ENCODE measurements at regions not wholly inside any gene's neighbourhood (a gene's known extent, or its start where the extent isn't known, plus 50 kb on each side); places are given as distances from the start of the nearest gene placed in this dataset.
"Not testable (repeated sequence)": the region's sequence is repeated elsewhere in the genome, so short reads cannot be mapped to it uniquely, and the experiment has no call there.

GRCh38 chr9:7490317-7491108 is 309.1 kb downstream of the DMAC1 start:
- H3K4me3 ChIP-seq: no peak overlapping the region
- H3K36me3 ChIP-seq: no peaks in the 10 kb centered on the region
- no peak for TF ChIP-seq CTCF (IDR thresholded peaks at IDR 0.05; ENCODE audit: low read depth, low read length)
- H3K27me3 ChIP-seq: no peaks in the 10 kb centered on the region
- no peak for DNase-seq (ENCODE audit: low read depth in 1 of 2, low spot score in 1 of 2)
- no peaks in the 10 kb centered on the region for H3K9me3 ChIP-seq (ENCODE audit: low read depth)
- no peak overlapping the region for H3K27ac ChIP-seq
- no peaks in the 10 kb centered on the region for H3K4me1 ChIP-seq (ENCODE audit: low read depth)

DNA sequence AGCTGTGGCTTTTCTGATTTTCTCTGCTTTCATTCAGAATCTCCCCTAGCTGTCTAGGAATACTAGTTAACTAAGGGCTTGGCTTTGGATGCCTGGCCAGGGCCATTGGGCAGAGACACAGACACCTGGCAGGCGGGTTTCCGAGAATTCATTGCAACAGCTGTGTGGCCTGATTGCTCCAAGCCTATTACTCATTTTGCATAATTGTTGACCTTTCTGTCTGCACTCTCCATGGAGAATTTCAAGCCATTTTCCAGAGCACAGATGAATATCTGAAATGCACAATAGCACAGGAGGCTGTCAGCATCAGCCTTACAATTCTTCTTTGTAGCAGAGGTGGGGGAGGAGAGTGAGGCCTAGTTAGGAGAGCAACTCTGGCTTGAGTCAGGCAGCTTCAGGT is 310.5 kb downstream of the DMAC1 start:
- no peak for TF ChIP-seq CTCF (IDR thresholded peaks at IDR 0.05; ENCODE audit: low read depth, low read length)
- DNase-seq (ENCODE audit: low read depth in 1 of 2, low spot score in 1 of 2): peak in 1 of 2 donors; percentile 16
- Histone ChIP-seq H3K36me3 (no peaks in the 10 kb centered on the region), H3K27me3 (no peaks in the 10 kb centered on the region), H3K4me3 (no peak overlapping the region), H3K4me1 (ENCODE audit: low read depth) (no peaks in the 10 kb centered on the region), H3K9me3 (ENCODE audit: low read depth) (no peaks in the 10 kb centered on the region), H3K27ac (no peak overlapping the region)

DNA sequence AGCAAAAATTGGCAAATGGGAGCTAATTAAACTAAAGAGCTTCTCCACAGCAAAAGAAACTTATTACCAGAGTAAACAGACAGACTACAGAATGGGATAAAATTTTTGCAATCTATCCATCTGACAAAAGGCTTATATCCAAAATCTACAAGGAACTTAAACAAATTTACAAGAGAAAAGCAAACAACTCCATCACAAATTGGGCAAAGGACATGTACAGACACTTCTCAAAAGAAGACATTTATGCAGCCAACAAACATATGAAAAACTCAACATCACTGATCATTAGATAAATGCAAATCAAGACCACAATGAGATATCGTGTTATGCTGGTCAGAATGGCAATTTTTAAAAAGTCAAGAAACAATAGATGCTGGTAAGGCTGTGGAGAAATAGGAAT is 315.6 kb downstream of the DMAC1 start:
- not testable (repeated sequence) for H3K36me3 ChIP-seq; H3K4me1 ChIP-seq (ENCODE audit: low read depth); DNase-seq (ENCODE audit: low read depth in 1 of 2, low spot score in 1 of 2); H3K27ac ChIP-seq; H3K9me3 ChIP-seq (ENCODE audit: low read depth); H3K27me3 ChIP-seq; H3K4me3 ChIP-seq

DNA sequence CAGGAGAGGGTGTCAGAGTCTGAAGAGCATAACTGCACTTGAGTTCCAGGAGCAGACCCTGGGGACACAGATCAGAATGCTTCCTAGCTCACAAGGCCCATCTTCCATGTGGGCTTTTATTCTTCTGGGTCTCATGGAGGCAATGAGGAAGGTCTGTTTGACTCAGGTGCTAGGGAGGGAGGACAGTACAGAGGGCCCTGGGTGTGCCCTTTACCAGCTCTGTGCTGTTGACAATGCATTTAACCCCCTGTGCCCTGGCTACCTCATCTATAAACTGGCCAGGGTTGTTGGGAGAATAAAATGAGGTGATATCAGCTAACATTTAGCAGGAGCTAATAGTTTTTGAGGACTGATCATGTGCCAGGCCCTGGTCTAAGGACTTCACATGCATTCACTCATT is 318.0 kb downstream of the DMAC1 start:
- TF ChIP-seq CTCF (IDR thresholded peaks at IDR 0.05; ENCODE audit: low read depth, low read length): no peak
- H3K4me1 ChIP-seq (ENCODE audit: low read depth): no peaks in the 10 kb centered on the region

DNA sequence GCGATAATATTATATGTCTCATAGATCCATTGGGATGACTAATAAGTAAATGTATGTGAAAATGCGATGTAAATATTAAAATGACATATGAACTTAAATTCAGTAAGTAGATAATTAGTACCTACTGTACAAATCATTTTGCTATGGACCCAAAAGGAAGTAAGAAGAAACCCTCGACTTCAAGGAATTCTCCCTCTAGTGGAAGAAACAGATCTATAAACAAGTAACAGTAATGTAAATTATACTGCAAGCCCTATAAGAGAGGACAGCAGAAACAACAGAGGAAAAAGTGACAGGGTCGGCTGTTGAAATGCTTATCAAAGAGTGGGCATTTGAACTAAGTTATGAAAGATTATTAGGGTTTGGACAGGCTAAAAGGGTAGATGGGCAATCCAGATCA is 320.3 kb downstream of the DMAC1 start:
- Histone ChIP-seq H3K27me3 (no peaks in the 10 kb centered on the region), H3K36me3 (no peaks in the 10 kb centered on the region), H3K27ac (no peak overlapping the region), H3K4me3 (no peak overlapping the region), H3K4me1 (ENCODE audit: low read depth) (no peaks in the 10 kb centered on the region), H3K9me3 (ENCODE audit: low read depth) (no peaks in the 10 kb centered on the region)
- peak in 1 of 2 donors; percentile 1 for DNase-seq (ENCODE audit: low read depth in 1 of 2, low spot score in 1 of 2)
- peak; percentile 9 for TF ChIP-seq CTCF (IDR thresholded peaks at IDR 0.05; ENCODE audit: low read depth, low read length)

More for the DNA sequence above, 318.0 kb downstream of the DMAC1 start:
- no peaks in the 10 kb centered on the region for H3K27me3 ChIP-seq
- no peak for DNase-seq (ENCODE audit: low read depth in 1 of 2, low spot score in 1 of 2)
- H3K27ac ChIP-seq: no peak overlapping the region
- H3K4me3 ChIP-seq: no peak overlapping the region
- no peaks in the 10 kb centered on the region for H3K36me3 ChIP-seq
- no peaks in the 10 kb centered on the region for H3K9me3 ChIP-seq (ENCODE audit: low read depth)

- Histone ChIP-seq H3K27me3 (no peaks in the 10 kb centered on the region), H3K4me1 (ENCODE audit: low read depth) (no peaks in the 10 kb centered on the region), H3K4me3 (no peak overlapping the region), H3K36me3 (no peaks in the 10 kb centered on the region), H3K27ac (no peak overlapping the region), H3K9me3 (ENCODE audit: low read depth) (no peaks in the 10 kb centered on the region)
- no peak for TF ChIP-seq CTCF (IDR thresholded peaks at IDR 0.05; ENCODE audit: low read depth, low read length)
- DNase-seq (ENCODE audit: low read depth in 1 of 2, low spot score in 1 of 2): no peak
These were observed 320.9 kb downstream of the DMAC1 start for GRCh38 chr9:7478646-7479045.
